Suprapubic skin (tissue), 4 donors: ENCODE measurements at regions not wholly inside any gene's neighbourhood (a gene's known extent, or its start where the extent isn't known, plus 50 kb on each side); places are given as distances from the start of the nearest gene placed in this dataset.

Experiments
- DNase-seq, 2 donors: peaks; one replicate each; pipeline ENCODE4 v3.0.0-alpha.2; 2019; ENCODE audit warnings: low spot score in 2 of 2
- H3K27ac ChIP-seq: fragments of 200-600 bp; sonication (generic); one replicate; pipeline ENCODE4 v1.5.1; 2019
- H3K27me3 ChIP-seq: fragments of 200-600 bp; sonication (generic); one replicate; pipeline ENCODE4 v1.5.1; 2019
- H3K36me3 ChIP-seq: fragments of 200-600 bp; sonication (generic); one replicate; pipeline ENCODE4 v1.5.1; 2019
- H3K4me1 ChIP-seq: fragments of 200-600 bp; sonication (generic); one replicate; pipeline ENCODE4 v1.5.1; 2019
- H3K4me3 ChIP-seq: fragments of 200-600 bp; sonication (generic); one replicate; pipeline ENCODE4 v1.5.1; 2019; ENCODE audit warnings: mild to moderate bottlenecking
- H3K9me3 ChIP-seq: fragments of 200-600 bp; sonication (generic); one replicate; pipeline ENCODE4 v1.5.1; 2019
- EP300 ChIP-seq: sonication (generic); formaldehyde crosslinking; IDR thresholded peaks from one replicate; pipeline ENCODE4 v1.6.1; 2017; ENCODE audit warnings: antibody characterized with exemption
- POLR2A ChIP-seq, 2 donors: fragments of 450-650 bp; IDR thresholded peaks; one replicate each; pipeline ENCODE4 v1.6.1; 2017; ENCODE audit warnings: antibody characterized with exemption in 2 of 2, mild to moderate bottlenecking in 2 of 2, moderate library complexity in 2 of 2
- POLR2AphosphoS5 ChIP-seq, 3 donors: sonication (generic); formaldehyde crosslinking; IDR thresholded peaks; one replicate each; pipeline ENCODE4 v1.6.1; 2017; ENCODE audit warnings: antibody characterized with exemption in 3 of 3
- whole genome bisulfite sequencing: methylation state at CpG from one replicate; pipeline ENCODE4 v1.1.5; 2018; 5-methylcytosine and 5-hydroxymethylcytosine counted together
- TF ChIP-seq, protein P1 (sequence below), 2 donors: fragments of 200-600 bp in 1 of 2; fragments of 450-650 bp in 1 of 2; sonication (generic) in 1 of 2; IDR thresholded peaks; one replicate each; pipeline ENCODE4 v1.5.1; 2016 to 2019; ENCODE audit warnings: antibody characterized with exemption in 2 of 2, mild to moderate bottlenecking in 1 of 2, moderate library complexity in 1 of 2

DNA sequence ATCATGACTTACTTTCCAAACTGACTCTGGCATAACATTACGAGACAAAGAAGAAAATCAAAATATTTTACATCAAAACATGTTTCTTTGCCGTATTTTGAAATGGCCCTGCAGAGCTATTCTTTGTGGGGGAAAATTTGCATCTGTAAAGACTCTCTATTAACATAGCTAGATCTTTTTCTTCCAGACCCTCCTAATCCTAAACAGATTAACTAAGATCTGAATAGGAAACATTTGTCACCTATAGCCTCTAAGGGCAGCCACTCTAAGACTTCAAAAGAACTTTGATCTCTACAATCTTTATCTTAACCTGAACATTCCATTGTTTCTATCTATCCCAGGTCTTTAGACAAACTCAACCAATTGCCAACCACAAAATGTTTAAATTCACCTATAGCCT is 176.6 kb upstream of the CENPE start:
- H3K4me3 ChIP-seq: no peak overlapping the region
- TF ChIP-seq, protein P1, sequence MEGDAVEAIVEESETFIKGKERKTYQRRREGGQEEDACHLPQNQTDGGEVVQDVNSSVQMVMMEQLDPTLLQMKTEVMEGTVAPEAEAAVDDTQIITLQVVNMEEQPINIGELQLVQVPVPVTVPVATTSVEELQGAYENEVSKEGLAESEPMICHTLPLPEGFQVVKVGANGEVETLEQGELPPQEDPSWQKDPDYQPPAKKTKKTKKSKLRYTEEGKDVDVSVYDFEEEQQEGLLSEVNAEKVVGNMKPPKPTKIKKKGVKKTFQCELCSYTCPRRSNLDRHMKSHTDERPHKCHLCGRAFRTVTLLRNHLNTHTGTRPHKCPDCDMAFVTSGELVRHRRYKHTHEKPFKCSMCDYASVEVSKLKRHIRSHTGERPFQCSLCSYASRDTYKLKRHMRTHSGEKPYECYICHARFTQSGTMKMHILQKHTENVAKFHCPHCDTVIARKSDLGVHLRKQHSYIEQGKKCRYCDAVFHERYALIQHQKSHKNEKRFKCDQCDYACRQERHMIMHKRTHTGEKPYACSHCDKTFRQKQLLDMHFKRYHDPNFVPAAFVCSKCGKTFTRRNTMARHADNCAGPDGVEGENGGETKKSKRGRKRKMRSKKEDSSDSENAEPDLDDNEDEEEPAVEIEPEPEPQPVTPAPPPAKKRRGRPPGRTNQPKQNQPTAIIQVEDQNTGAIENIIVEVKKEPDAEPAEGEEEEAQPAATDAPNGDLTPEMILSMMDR (IDR thresholded peaks at IDR 0.05): no peak
- TF ChIP-seq POLR2AphosphoS5 (IDR thresholded peaks at IDR 0.05) (no peak), POLR2A (IDR thresholded peaks at IDR 0.05) (no peak), EP300 (no peak)
- DNase-seq: no peak
- H3K36me3 ChIP-seq: no peaks in the 10 kb centered on the region
- WGBS: 68% methylated on average over 2 of the region's 2 CpGs
- H3K27ac ChIP-seq: no peak overlapping the region
- H3K27me3 ChIP-seq: no peaks in the 10 kb centered on the region
- no peaks in the 10 kb centered on the region for H3K4me1 ChIP-seq
- H3K9me3 ChIP-seq: no peaks in the 10 kb centered on the region

DNA sequence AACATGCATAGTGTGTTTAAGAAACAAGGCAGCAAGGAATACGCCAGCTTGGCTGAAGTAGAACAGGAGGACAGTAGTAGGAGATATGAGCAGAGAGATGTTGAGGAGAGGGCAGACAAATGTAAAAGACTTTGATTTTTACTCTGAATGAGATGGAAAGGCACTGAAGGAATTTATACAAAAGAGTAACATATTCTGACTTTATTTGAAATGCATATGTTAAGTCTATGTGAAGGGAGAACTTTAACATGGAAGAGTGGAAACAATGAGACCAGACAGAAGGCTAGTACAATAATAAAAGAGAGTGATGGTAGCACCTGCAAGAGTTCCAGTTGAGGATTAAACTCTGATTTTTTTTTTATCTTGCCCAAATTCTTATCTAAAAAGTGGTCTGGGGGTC is 176.2 kb upstream of the CENPE start:
- Histone ChIP-seq H3K36me3 (no peaks in the 10 kb centered on the region), H3K9me3 (no peaks in the 10 kb centered on the region), H3K4me3 (no peak overlapping the region), H3K27me3 (no peaks in the 10 kb centered on the region), H3K4me1 (no peaks in the 10 kb centered on the region), H3K27ac (no peak overlapping the region)
- TF ChIP-seq POLR2A (IDR thresholded peaks at IDR 0.05) (no peak), POLR2AphosphoS5 (IDR thresholded peaks at IDR 0.05) (no peak), EP300 (no peak)
- TF ChIP-seq, protein P1 (IDR thresholded peaks at IDR 0.05): no peak
- WGBS: 91% methylated on average over 1 of the region's 1 CpG
- DNase-seq: no peak

DNA sequence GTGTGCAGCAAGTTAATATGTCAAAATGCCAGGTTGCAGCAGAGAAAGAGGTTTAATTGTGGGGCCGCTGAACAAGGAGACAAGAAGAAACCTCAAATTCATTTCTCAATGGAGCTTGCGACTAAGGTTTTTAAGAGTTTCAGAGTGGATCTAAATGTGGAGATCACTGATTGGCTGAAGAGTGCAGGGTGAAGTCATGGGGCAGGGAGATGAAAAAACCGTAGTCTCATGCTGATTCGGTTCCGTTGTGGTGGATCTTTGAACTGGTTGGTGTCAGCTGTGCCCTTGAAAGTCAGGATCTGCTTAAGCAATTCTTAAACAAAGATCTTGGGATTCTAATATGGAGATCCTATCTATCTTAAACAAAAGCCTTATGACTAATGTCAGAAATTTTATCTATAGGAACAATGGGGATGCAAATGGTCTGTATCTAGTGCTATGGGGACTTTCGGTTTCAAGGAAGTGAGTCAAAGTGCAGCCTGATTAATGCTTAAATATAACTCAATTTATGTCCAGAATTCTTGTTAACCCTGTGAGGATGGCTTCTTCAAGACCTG is 173.9 kb upstream of the CENPE start:
- TF ChIP-seq POLR2AphosphoS5 (IDR thresholded peaks at IDR 0.05) (no peak), POLR2A (IDR thresholded peaks at IDR 0.05) (no peak), EP300 (no peak)
- TF ChIP-seq, protein P1 (IDR thresholded peaks at IDR 0.05): no peak
- 89% methylated on average over 6 of the region's 6 CpGs for WGBS
- Histone ChIP-seq H3K27ac (no peak overlapping the region), H3K27me3 (no peaks in the 10 kb centered on the region), H3K4me1 (no peaks in the 10 kb centered on the region), H3K9me3 (no peaks in the 10 kb centered on the region), H3K4me3 (no peak overlapping the region), H3K36me3 (no peaks in the 10 kb centered on the region)
- DNase-seq: no peak

DNA sequence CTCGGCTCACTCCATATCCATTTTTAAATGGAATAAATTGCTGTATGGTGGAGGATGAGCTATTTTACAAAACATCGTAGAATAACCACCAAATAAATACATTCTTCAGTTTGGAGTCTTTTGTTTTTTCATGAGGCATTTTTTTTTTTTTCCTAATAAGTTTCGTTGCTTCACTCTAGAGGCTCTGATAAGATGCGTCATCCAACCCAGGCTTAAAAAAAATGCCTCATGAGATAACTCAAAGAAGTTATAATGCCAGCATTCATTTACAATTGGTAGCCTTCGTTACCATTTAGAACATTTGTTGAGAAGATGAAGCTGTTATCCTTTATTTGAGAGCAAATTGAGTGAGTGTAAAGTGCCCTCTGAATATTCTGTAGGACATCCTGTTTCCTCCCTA is 172.2 kb upstream of the CENPE start:
- no peaks in the 10 kb centered on the region for H3K36me3 ChIP-seq
- no peak for DNase-seq
- no peak overlapping the region for H3K27ac ChIP-seq
- H3K4me1 ChIP-seq: no peaks in the 10 kb centered on the region
- 84% methylated on average over 5 of the region's 5 CpGs for WGBS
- no peak overlapping the region for H3K4me3 ChIP-seq
- TF ChIP-seq POLR2AphosphoS5 (IDR thresholded peaks at IDR 0.05) (no peak), POLR2A (IDR thresholded peaks at IDR 0.05) (no peak), EP300 (no peak)
- TF ChIP-seq, protein P1 (IDR thresholded peaks at IDR 0.05): no peak
- no peaks in the 10 kb centered on the region for H3K27me3 ChIP-seq
- H3K9me3 ChIP-seq: no peaks in the 10 kb centered on the region

DNA sequence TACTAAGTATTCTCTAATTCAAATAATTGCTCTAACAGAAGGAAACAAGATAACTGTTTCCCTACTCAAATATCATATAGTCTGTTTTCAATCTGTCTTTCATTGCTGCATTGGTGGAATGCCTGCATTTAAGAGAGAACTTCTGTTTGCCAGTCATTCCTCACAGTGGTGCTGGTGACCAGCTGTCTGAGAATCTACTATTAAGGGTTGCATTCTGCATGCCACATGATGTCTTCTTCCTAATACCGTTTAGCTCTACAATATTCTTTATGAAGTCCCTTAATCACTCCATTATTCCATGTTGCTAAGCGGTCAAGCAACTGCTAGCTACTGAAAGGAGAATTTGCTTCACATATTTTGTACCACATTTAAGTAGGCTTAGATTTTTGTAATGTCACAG is 167.1 kb upstream of the CENPE start:
- Histone ChIP-seq H3K4me3 (no peak overlapping the region), H3K9me3 (peaks cover 5% of the 10 kb centered on the region), H3K27me3 (no peaks in the 10 kb centered on the region), H3K27ac (no peak overlapping the region), H3K36me3 (no peaks in the 10 kb centered on the region), H3K4me1 (no peaks in the 10 kb centered on the region)
- DNase-seq: no peak
- WGBS: 72% methylated on average over 2 of the region's 2 CpGs
- no peak for TF ChIP-seq POLR2A (IDR thresholded peaks at IDR 0.05)
- no peak for TF ChIP-seq POLR2AphosphoS5 (IDR thresholded peaks at IDR 0.05)
- TF ChIP-seq, protein P1 (IDR thresholded peaks at IDR 0.05): no peak
- no peak for TF ChIP-seq EP300
